KMS-11 (cell line): ENCODE measurements at regions not wholly inside any gene's neighbourhood (a gene's known extent, or its start where the extent isn't known, plus 50 kb on each side); places are given as distances from the start of the nearest gene placed in this dataset.

ENCODE experiments used
- H2AFZ ChIP-seq: fragments of 200-600 bp; sonication (generic); 2 replicates; pipeline ENCODE4 v1.6.1; 2016; ENCODE audit warnings: antibody characterized with exemption, mixed run types, low read depth
- H3K27ac ChIP-seq: fragments of 200-600 bp; sonication (generic); 2 replicates; pipeline ENCODE4 v1.6.1; 2016; ENCODE audit warnings: mild to moderate bottlenecking, mixed run types
- H3K27me3 ChIP-seq: fragments of 200-600 bp; sonication (generic); 2 replicates; pipeline ENCODE4 v1.6.1; 2017; ENCODE audit warnings: mild to moderate bottlenecking, low read depth, mixed run types, moderate library complexity; ENCODE audit not compliant: insufficient read depth
- H3K36me3 ChIP-seq: fragments of 200-600 bp; sonication (generic); 2 replicates; pipeline ENCODE4 v1.6.1; 2017; ENCODE audit warnings: mild to moderate bottlenecking, mixed run types; ENCODE audit not compliant: insufficient read depth
- H3K4me1 ChIP-seq: fragments of 200-600 bp; sonication (generic); 2 replicates; pipeline ENCODE4 v1.6.1; 2016; ENCODE audit warnings: mild to moderate bottlenecking, low read depth, mixed run types; ENCODE audit not compliant: poor library complexity, severe bottlenecking
- H3K4me2 ChIP-seq: fragments of 200-600 bp; sonication (generic); 2 replicates; pipeline ENCODE4 v1.7.0; 2016; ENCODE audit warnings: mild to moderate bottlenecking, mixed run types
- H3K4me3 ChIP-seq: fragments of 200-600 bp; sonication (generic); IDR thresholded peaks from 2 replicates; pipeline ENCODE4 v1.6.1; 2017; ENCODE audit warnings: low read depth, low read length, mixed read lengths; ENCODE audit not compliant: insufficient read depth
- H3K79me2 ChIP-seq: fragments of 200-600 bp; sonication (generic); 2 replicates; pipeline ENCODE4 v1.6.1; 2016; ENCODE audit warnings: low read depth, mixed run types; ENCODE audit not compliant: insufficient read depth
- H3K9ac ChIP-seq: fragments of 200-600 bp; sonication (generic); 2 replicates; pipeline ENCODE4 v1.6.1; 2016; ENCODE audit warnings: mild to moderate bottlenecking, mixed run types
- H4K20me1 ChIP-seq: fragments of 200-600 bp; sonication (generic); 2 replicates; pipeline ENCODE4 v1.6.1; 2016; ENCODE audit warnings: mild to moderate bottlenecking, mixed run types; ENCODE audit not compliant: insufficient read depth
- TF ChIP-seq, protein P1 (sequence below): fragments of 200-600 bp; sonication (generic); conservative IDR thresholded peaks from 2 replicates; pipeline ENCODE4 v1.6.1; 2017; ENCODE audit warnings: low read depth, mild to moderate bottlenecking, antibody characterized with exemption, low read length, moderate library complexity, mixed read lengths

DNA sequence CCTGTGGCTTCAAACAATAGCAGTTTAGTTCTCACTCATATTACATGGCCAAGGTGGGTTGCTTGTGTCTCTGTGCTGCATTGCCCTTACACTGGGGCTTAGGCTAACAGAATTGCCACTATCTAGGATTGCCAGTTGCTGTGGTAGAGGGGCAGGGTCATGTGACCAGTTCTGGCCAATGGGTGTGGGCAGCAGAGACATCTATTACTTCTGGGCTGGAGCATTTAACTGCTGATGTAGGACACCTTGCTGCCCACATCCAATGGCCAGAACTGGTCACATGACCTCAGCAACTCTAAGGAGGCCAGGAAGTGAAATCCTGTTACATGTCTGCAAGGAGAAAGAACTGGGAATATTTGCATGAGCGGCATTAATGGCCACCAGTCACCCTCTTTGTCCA lies 199.3 kb downstream of the C9orf152 start:
- Histone ChIP-seq H3K79me2 (no peaks in the 10 kb centered on the region), H3K4me1 (peaks cover 24% of the 10 kb centered on the region), H3K4me3 (no peak overlapping the region), H3K4me2 (no peak overlapping the region), H2AFZ (no peak overlapping the region), H3K27me3 (no peaks in the 10 kb centered on the region), H3K36me3 (no peaks in the 10 kb centered on the region), H4K20me1 (no peaks in the 10 kb centered on the region), H3K27ac (no peak overlapping the region), H3K9ac (no peak overlapping the region)
- TF ChIP-seq, protein P1, sequence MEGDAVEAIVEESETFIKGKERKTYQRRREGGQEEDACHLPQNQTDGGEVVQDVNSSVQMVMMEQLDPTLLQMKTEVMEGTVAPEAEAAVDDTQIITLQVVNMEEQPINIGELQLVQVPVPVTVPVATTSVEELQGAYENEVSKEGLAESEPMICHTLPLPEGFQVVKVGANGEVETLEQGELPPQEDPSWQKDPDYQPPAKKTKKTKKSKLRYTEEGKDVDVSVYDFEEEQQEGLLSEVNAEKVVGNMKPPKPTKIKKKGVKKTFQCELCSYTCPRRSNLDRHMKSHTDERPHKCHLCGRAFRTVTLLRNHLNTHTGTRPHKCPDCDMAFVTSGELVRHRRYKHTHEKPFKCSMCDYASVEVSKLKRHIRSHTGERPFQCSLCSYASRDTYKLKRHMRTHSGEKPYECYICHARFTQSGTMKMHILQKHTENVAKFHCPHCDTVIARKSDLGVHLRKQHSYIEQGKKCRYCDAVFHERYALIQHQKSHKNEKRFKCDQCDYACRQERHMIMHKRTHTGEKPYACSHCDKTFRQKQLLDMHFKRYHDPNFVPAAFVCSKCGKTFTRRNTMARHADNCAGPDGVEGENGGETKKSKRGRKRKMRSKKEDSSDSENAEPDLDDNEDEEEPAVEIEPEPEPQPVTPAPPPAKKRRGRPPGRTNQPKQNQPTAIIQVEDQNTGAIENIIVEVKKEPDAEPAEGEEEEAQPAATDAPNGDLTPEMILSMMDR: no peak

DNA sequence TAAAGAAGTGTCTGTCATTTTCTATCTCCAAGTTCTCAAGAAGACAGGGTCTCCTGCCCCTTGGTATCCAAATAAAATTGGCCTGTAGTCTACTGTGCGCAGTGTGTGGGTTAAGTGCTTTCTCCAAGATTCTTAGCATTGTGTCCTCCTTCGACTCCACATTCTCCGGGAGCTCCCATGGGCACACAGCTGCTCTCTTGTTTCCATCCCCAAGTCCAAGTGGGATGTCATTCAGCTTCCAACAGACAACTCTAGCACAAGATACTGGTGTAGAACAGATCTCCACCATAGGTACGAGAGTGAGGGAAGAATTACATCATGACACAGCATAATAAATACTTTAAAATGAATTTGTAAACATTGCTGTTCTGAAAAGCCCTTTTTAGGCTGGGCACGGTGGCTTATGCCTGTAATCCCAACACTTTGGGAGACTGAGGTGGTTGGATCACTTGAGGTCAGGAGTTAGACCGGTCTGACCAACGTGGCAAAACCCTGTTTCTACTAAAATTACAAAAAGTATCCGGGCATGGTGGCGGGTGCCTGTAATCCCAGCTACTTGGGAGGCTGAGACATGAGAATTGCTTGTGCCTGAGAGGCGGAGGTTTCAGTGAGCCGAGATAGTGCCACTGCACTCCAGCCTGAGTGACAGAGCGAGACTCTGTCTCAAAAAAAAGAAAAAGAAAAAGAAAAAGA lies 196.2 kb downstream of the C9orf152 start:
- TF ChIP-seq, protein P1: no peak
- Histone ChIP-seq H3K9ac (no peak overlapping the region), H3K4me2 (no peak overlapping the region), H3K27ac (no peak overlapping the region), H3K4me3 (no peak overlapping the region), H3K4me1 (peaks cover 15% of the 10 kb centered on the region), H3K79me2 (no peaks in the 10 kb centered on the region), H4K20me1 (no peaks in the 10 kb centered on the region), H3K36me3 (no peaks in the 10 kb centered on the region), H3K27me3 (no peaks in the 10 kb centered on the region), H2AFZ (no peak overlapping the region)

DNA sequence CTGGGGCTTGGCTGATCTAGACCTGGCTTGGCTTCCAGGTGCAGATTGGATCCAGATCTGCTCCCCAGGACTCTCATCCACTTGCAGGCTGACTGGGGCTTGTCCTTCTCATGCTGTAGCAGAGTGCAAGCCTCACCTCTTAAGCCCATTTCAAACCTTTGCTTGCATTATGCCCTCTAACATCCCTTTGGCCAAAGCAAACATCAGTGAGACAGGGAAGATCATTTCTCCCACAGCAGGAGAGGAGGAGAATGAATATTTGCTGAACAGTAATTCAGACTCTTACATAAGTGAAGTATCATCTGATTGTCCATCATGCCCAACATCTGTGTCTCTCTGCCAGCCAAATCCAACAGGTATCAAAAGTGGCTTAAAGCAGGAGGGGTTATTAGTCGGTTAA lies 194.9 kb downstream of the C9orf152 start:
- Histone ChIP-seq H3K4me1 (peaks cover 7% of the 10 kb centered on the region), H3K79me2 (no peaks in the 10 kb centered on the region), H3K36me3 (no peaks in the 10 kb centered on the region), H3K4me3 (no peak overlapping the region), H3K27me3 (no peaks in the 10 kb centered on the region), H3K9ac (no peak overlapping the region), H3K4me2 (no peak overlapping the region), H2AFZ (no peak overlapping the region), H3K27ac (no peak overlapping the region), H4K20me1 (no peaks in the 10 kb centered on the region)
- TF ChIP-seq, protein P1: no peak

DNA sequence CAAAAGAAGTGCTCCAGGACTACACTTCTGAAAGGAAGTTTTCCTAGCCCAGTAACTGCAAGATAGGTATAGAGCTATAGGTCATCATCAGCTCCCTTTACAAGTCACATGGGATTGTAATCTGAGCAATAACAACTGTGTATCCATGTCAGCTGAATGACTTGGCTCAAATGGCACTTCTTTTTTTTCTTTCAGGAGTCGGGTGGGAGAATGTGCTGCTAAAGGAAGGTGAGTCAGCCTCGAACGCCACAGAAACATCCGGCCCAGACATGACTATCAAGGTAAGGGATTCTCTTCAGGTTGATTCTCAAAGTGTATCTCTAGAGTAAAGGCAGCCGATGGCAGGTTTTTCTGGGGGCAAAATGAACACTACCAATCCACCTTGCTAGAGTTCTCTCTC lies 192.2 kb downstream of the C9orf152 start:
- TF ChIP-seq, protein P1: no peak
- H3K79me2 ChIP-seq: no peaks in the 10 kb centered on the region
- no peak overlapping the region for H3K9ac ChIP-seq
- no peak overlapping the region for H3K27ac ChIP-seq
- no peaks in the 10 kb centered on the region for H4K20me1 ChIP-seq
- no peak overlapping the region for H2AFZ ChIP-seq
- no peak overlapping the region for H3K4me2 ChIP-seq
- H3K4me3 ChIP-seq: no peak overlapping the region
- peaks cover 7% of the 10 kb centered on the region for H3K4me1 ChIP-seq
- no peaks in the 10 kb centered on the region for H3K27me3 ChIP-seq
- H3K36me3 ChIP-seq: no peaks in the 10 kb centered on the region
